ENCODE measurements at regions not wholly inside any gene's neighbourhood (a gene's known extent, or its start where the extent isn't known, plus 50 kb on each side); places are given as distances from the start of the nearest gene placed in this dataset.

- TF ChIP-seq, protein P1, sequence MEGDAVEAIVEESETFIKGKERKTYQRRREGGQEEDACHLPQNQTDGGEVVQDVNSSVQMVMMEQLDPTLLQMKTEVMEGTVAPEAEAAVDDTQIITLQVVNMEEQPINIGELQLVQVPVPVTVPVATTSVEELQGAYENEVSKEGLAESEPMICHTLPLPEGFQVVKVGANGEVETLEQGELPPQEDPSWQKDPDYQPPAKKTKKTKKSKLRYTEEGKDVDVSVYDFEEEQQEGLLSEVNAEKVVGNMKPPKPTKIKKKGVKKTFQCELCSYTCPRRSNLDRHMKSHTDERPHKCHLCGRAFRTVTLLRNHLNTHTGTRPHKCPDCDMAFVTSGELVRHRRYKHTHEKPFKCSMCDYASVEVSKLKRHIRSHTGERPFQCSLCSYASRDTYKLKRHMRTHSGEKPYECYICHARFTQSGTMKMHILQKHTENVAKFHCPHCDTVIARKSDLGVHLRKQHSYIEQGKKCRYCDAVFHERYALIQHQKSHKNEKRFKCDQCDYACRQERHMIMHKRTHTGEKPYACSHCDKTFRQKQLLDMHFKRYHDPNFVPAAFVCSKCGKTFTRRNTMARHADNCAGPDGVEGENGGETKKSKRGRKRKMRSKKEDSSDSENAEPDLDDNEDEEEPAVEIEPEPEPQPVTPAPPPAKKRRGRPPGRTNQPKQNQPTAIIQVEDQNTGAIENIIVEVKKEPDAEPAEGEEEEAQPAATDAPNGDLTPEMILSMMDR (IDR thresholded peaks at IDR 0.05): no peak
- no peak for TF ChIP-seq ZFX (IDR thresholded peaks at IDR 0.05; ENCODE audit: borderline replicate concordance)
These were observed 162.9 kb upstream of the WWC1 start for GRCh38 chr5:168128557-168128956.
